Mammary epithelial cell (primary cell): ENCODE measurements at regions not wholly inside any gene's neighbourhood (a gene's known extent, or its start where the extent isn't known, plus 50 kb on each side); places are given as distances from the start of the nearest gene placed in this dataset.

ENCODE experiments used
- EZH2 ChIP-seq: IDR thresholded peaks from 2 replicates; pipeline ENCODE4 v1.6.1; 2012; ENCODE audit warnings: low read length, inconsistent platforms, borderline replicate concordance
- TF ChIP-seq, protein P1 (sequence below), 2 donors: IDR thresholded peaks in 1 of 2; conservative IDR thresholded peaks in 1 of 2; 2 replicates each; pipeline ENCODE4 v1.5.1; 2011 to 2012; ENCODE audit warnings: inconsistent platforms in 2 of 2, low read length in 2 of 2, mild to moderate bottlenecking in 2 of 2, control low read depth in 1 of 2, low read depth in 1 of 2; ENCODE audit not compliant: insufficient read depth in 1 of 2; ENCODE audit errors: extremely low read depth in 1 of 2

DNA sequence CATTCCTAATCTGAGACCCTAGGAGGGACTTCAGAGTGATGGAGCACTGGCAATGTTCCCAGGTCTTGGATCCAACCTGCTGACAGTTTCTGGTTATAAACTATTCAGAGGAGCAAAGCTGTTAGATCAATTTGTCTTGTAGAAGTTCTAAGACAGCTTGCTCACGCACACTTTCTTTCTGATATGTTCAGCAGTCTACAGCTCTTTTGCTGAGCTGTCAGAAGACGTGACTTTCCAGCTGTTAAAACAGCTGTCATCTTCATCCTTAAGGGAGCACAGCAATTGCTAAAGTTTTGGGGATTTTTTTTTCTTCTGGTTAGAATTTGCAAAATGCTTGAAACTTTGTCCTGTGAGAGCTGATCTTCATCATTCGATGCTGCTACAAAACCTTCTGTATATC, 823.1 kb downstream of the SORCS1 start:
- TF ChIP-seq, protein P1, sequence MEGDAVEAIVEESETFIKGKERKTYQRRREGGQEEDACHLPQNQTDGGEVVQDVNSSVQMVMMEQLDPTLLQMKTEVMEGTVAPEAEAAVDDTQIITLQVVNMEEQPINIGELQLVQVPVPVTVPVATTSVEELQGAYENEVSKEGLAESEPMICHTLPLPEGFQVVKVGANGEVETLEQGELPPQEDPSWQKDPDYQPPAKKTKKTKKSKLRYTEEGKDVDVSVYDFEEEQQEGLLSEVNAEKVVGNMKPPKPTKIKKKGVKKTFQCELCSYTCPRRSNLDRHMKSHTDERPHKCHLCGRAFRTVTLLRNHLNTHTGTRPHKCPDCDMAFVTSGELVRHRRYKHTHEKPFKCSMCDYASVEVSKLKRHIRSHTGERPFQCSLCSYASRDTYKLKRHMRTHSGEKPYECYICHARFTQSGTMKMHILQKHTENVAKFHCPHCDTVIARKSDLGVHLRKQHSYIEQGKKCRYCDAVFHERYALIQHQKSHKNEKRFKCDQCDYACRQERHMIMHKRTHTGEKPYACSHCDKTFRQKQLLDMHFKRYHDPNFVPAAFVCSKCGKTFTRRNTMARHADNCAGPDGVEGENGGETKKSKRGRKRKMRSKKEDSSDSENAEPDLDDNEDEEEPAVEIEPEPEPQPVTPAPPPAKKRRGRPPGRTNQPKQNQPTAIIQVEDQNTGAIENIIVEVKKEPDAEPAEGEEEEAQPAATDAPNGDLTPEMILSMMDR (conservative IDR thresholded peaks at IDR 0.05 in 1 of 2, IDR thresholded peaks at IDR 0.05 in 1 of 2; ENCODE audit: extremely low read depth in 1 of 2, insufficient read depth in 1 of 2, low read depth in 1 of 2, low read length in 2 of 2), result no peak
- TF ChIP-seq EZH2, result no peak
